Thoracic aorta (tissue), 2 donors: ENCODE measurements at regions not wholly inside any gene's neighbourhood (a gene's known extent, or its start where the extent isn't known, plus 50 kb on each side); places are given as distances from the start of the nearest gene placed in this dataset.

Experiments
- ATAC-seq: fragments of 150-250 bp; one replicate; pipeline ENCODE4 v1.8.0; 2017; ENCODE audit warnings: low read depth; ENCODE audit not compliant: insufficient number of reproducible peaks, low FRiP score
- DNase-seq: peaks from one replicate; pipeline ENCODE4 v3.0.0-alpha.2; 2020; ENCODE audit warnings: low spot score
- H3K27ac ChIP-seq, 2 donors: fragments of 200-600 bp; sonication (generic); 1 replicate in 1 of 2; 2 replicates in 1 of 2; pipeline ENCODE4 v1.5.1; 2016; ENCODE audit warnings: mild to moderate bottlenecking in 2 of 2, moderate library complexity in 2 of 2
- H3K27me3 ChIP-seq: fragments of 200-600 bp; sonication (generic); replicated peaks from 2 replicates; pipeline ENCODE4 v1.6.0; 2016; ENCODE audit warnings: mild to moderate bottlenecking; ENCODE audit not compliant: insufficient read depth
- H3K36me3 ChIP-seq: fragments of 200-600 bp; sonication (generic); one replicate; pipeline ENCODE4 v1.5.1; 2016
- H3K4me1 ChIP-seq, 2 donors: fragments of 200-600 bp; sonication (generic); 1 replicate in 1 of 2; 2 replicates in 1 of 2; pipeline versions ENCODE4 v1.5.1 to v1.6.0; 2016; ENCODE audit warnings: low read depth in 2 of 2, mild to moderate bottlenecking in 1 of 2; ENCODE audit not compliant: control insufficient read depth in 1 of 2
- H3K4me3 ChIP-seq: fragments of 200-600 bp; sonication (generic); 2 replicates; pipeline ENCODE4 v1.5.1; 2016; ENCODE audit warnings: mild to moderate bottlenecking
- H3K9me3 ChIP-seq: fragments of 200-600 bp; sonication (generic); 2 replicates; pipeline ENCODE4 v1.5.1; 2016
- CTCF ChIP-seq: fragments of 200-600 bp; sonication (generic); IDR thresholded peaks from one replicate; pipeline ENCODE4 v1.5.1; 2019; ENCODE audit warnings: antibody characterized with exemption

GRCh38 chr3:110793611-110794010 is 278.0 kb upstream of the NECTIN3 start:
- no peak overlapping the region for H3K4me3 ChIP-seq
- ATAC-seq, result no peak
- peaks cover 0 to 2% of the 10 kb centered on the region in 2 donors for H3K4me1 ChIP-seq
- H3K27me3 ChIP-seq, result no peaks in the 10 kb centered on the region
- DNase-seq, result no peak
- no peaks in the 10 kb centered on the region for H3K9me3 ChIP-seq
- H3K27ac ChIP-seq, result no peak overlapping the region
- H3K36me3 ChIP-seq, result no peaks in the 10 kb centered on the region
- no peak for TF ChIP-seq CTCF

DNA sequence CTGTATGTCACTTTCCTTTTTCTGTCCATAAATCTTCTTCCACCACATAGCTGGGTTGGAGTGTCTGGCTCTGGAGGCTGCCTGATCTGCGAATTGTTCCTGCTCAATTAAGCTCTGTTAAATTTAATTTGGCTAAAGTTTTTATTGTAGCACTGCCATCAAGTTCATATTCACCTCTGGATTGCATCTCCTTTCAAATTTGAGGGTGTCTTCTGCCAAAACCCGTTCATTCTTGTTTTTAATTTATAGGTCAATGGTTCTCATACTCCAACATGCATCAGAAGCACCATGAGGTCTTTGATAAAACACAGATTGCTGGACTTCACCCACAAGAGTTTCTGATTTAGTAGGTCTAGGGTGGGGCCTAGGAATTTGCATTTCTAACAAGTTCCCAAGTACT is 276.5 kb upstream of the NECTIN3 start:
- ATAC-seq (no peak), DNase-seq (no peak)
- no peaks in the 10 kb centered on the region for H3K36me3 ChIP-seq
- H3K4me1 ChIP-seq, result no peaks in the 10 kb centered on the region
- no peak overlapping the region for H3K4me3 ChIP-seq
- no peak overlapping the region for H3K27ac ChIP-seq
- no peak for TF ChIP-seq CTCF
- no peaks in the 10 kb centered on the region for H3K27me3 ChIP-seq
- no peaks in the 10 kb centered on the region for H3K9me3 ChIP-seq

DNA sequence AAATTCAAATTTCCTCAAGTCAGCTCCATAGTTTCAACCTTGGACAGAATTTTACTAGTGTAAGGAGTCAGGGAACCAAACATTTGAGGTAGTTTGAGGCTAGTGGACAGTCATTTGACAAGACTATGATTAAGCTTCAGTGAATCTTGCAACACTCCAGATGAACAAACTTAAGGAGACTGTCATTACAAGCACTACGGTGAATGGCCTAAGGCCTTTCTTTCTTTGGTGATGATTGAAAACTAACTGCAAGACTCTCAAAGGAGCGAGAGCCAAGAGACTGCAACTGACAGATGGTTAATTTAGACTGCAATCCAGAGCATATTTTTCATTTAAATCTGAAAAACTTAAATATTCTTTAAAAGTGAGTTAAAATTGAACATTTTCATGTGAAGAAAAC is 272.3 kb upstream of the NECTIN3 start:
- no peak for DNase-seq
- no peak for ATAC-seq
- no peak overlapping the region for H3K4me3 ChIP-seq
- TF ChIP-seq CTCF, result no peak
- no peak overlapping the region for H3K27ac ChIP-seq
- H3K4me1 ChIP-seq, result no peaks in the 10 kb centered on the region
- no peaks in the 10 kb centered on the region for H3K36me3 ChIP-seq
- no peaks in the 10 kb centered on the region for H3K27me3 ChIP-seq
- no peaks in the 10 kb centered on the region for H3K9me3 ChIP-seq

DNA sequence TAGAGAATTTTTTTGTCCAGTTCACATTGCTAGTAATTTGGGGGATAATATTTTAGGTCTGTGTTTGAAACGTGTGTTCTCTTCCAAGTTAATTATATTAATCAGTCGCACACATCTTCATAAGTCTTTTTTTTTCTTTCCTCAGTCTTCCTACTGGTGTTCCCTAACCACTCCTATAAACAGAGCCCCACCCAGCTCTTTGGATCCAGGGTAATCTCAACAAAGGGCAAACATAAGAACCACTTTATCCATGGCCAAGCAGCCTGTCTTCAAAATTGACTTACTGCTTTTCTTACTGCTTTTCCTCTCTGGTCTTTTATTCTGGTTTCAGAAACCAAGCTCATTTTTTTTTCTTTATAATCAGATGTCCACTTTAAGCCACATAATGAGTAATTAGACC is 266.8 kb upstream of the NECTIN3 start:
- H3K27me3 ChIP-seq, result no peaks in the 10 kb centered on the region
- TF ChIP-seq CTCF, result no peak
- no peaks in the 10 kb centered on the region for H3K9me3 ChIP-seq
- DNase-seq (no peak), ATAC-seq (no peak)
- H3K4me3 ChIP-seq, result no peak overlapping the region
- H3K4me1 ChIP-seq, result no peaks in the 10 kb centered on the region
- H3K27ac ChIP-seq, result no peak overlapping the region
- no peaks in the 10 kb centered on the region for H3K36me3 ChIP-seq

DNA sequence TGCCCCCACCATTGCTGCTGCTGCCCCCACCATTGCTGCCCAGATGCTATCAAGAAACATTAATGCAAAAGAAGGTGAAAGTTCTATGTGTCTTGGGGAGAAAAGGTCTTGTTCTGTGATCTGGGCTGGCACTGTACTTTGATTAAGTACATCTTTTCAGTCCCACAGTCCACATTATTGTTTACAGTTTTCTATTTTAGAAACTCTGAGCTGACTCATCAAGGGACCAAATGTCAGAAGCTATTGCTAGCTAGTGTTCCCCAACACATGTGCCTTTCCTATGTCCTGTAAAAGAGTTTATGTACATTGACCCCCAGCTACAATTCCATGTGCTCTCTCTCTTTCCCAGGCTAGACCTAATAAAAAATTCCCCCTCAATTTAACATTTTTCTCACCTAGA is 264.7 kb upstream of the NECTIN3 start:
- TF ChIP-seq CTCF, result no peak
- Histone ChIP-seq H3K27ac (no peak overlapping the region), H3K27me3 (no peaks in the 10 kb centered on the region), H3K4me1 (no peaks in the 10 kb centered on the region), H3K4me3 (no peak overlapping the region), H3K36me3 (no peaks in the 10 kb centered on the region), H3K9me3 (no peaks in the 10 kb centered on the region)
- ATAC-seq, result no peak
- DNase-seq, result no peak
